A549 (cell line): ENCODE measurements at regions not wholly inside any gene's neighbourhood (a gene's known extent, or its start where the extent isn't known, plus 50 kb on each side); places are given as distances from the start of the nearest gene placed in this dataset.

Source experiments
- ATAC-seq, 2 experiments: fragments of 200-7000 bp in 1 of 2; fragments of >200 bp in 1 of 2; cut with Nextera tagmentation in 1 of 2; cut with Tn5 transposase in 1 of 2; 3 replicates each; pipeline versions ENCODE4 v1.8.0 to v1.9.1; 2018 to 2020; ENCODE audit warnings: mild to moderate bottlenecking in 1 of 2, moderate library complexity in 1 of 2
- CTCF ChIA-PET: fragments of 300-600 bp; sonication (Branson Sonifier 250); formaldehyde crosslinking; extraction: SDS; loops from one replicate; lab custom pipeline; 2021; ENCODE audit warnings: antibody characterized with exemption, inconsistent platforms; lab: Yijun Ruan, JAX
- POLR2A ChIA-PET: fragments of 350-600 bp; formaldehyde crosslinking; extraction: SDS; loops from one replicate; lab custom pipeline; 2021; ENCODE audit warnings: antibody characterized with exemption, inconsistent platforms; lab: Yijun Ruan, JAX
- DNase-seq, 2 experiments: peaks; one replicate each; pipeline versions ENCODE4 v3.0.0 to v3.0.0-alpha.2; 2011 to 2016; ENCODE audit warnings: low read depth in 1 of 2, low spot score in 1 of 2
- FAIRE-seq: peaks from 2 replicates; lab custom pipeline; 2011; peaks lifted over from hg19 to GRCh38; lab: Jason Lieb, UNC
- H3K27ac ChIP-seq, 2 experiments: fragments of >200 bp; sonication (Bioruptor Twin); formaldehyde crosslinking; 3 replicates each; pipeline ENCODE4 v1.5.1; 2016 to 2017
- H3K4me1 ChIP-seq: fragments of >200 bp; sonication (Bioruptor Twin); formaldehyde crosslinking; 3 replicates; pipeline ENCODE4 v1.6.1; 2016
- H3K4me2 ChIP-seq: fragments of >200 bp; sonication (Bioruptor Twin); formaldehyde crosslinking; 3 replicates; pipeline ENCODE4 v1.6.1; 2016
- H3K4me3 ChIP-seq: fragments of >200 bp; sonication (Bioruptor Twin); formaldehyde crosslinking; 3 replicates; pipeline ENCODE4 v1.5.1; 2016
- H3K9me3 ChIP-seq: fragments of >200 bp; sonication (Bioruptor Twin); formaldehyde crosslinking; 3 replicates; pipeline ENCODE4 v1.6.1; 2016
- CHD4 ChIP-seq: fragments of 200-600 bp; sonication (generic); IDR thresholded peaks from 2 replicates; pipeline ENCODE4 v1.6.1; 2016; ENCODE audit warnings: antibody characterized with exemption, mild to moderate bottlenecking, borderline replicate concordance
- CTCF ChIP-seq: fragments of >200 bp; sonication (Bioruptor Twin); formaldehyde crosslinking; IDR thresholded peaks from 3 replicates; pipeline ENCODE4 v1.5.1; 2016
- E2F6 ChIP-seq: IDR thresholded peaks from 2 replicates; pipeline ENCODE4 v1.6.1; 2012; ENCODE audit warnings: low read depth, borderline replicate concordance
- ELK1 ChIP-seq: fragments of 150-350 bp; IDR thresholded peaks from 2 replicates; pipeline ENCODE4 v1.6.1; 2014; ENCODE audit warnings: low read depth, mild to moderate bottlenecking, low read length
- ESRRA ChIP-seq: fragments of 150-350 bp; IDR thresholded peaks from 2 replicates; pipeline ENCODE4 v1.6.1; 2014; ENCODE audit warnings: mild to moderate bottlenecking, low read length, borderline replicate concordance
- FOSB ChIP-seq: fragments of 250-450 bp; sonication (Bioruptor Pico); IDR thresholded peaks from 2 replicates; pipeline ENCODE4 v1.5.0; 2020; ENCODE audit warnings: mild to moderate bottlenecking, moderate library complexity
- HEYL ChIP-seq: fragments of 250-450 bp; sonication (Bioruptor Pico); IDR thresholded peaks from 2 replicates; pipeline ENCODE4 v1.8.0; 2021; ENCODE audit warnings: mild to moderate bottlenecking, moderate library complexity
- HOXA7 ChIP-seq: fragments of 250-450 bp; sonication (Bioruptor Pico); IDR thresholded peaks from 2 replicates; pipeline ENCODE4 v1.5.0; 2020; ENCODE audit warnings: mild to moderate bottlenecking, moderate library complexity
- HOXB5 ChIP-seq: fragments of 250-450 bp; sonication (Bioruptor Pico); IDR thresholded peaks from 2 replicates; pipeline ENCODE4 v1.5.0; 2020; ENCODE audit warnings: mild to moderate bottlenecking, moderate library complexity
- KDM1A ChIP-seq: fragments of 200-600 bp; sonication (generic); IDR thresholded peaks from 2 replicates; pipeline ENCODE4 v1.6.1; 2016; ENCODE audit warnings: low read depth, mild to moderate bottlenecking
- KDM5A ChIP-seq: fragments of 200-600 bp; sonication (generic); IDR thresholded peaks from 2 replicates; pipeline ENCODE4 v1.6.1; 2016; ENCODE audit warnings: antibody characterized with exemption, mild to moderate bottlenecking
- MAFK ChIP-seq: fragments of 450-650 bp; IDR thresholded peaks from 2 replicates; pipeline ENCODE4 v1.6.1; 2014; ENCODE audit not compliant: partially characterized antibody
- MAZ ChIP-seq: fragments of 150-350 bp; IDR thresholded peaks from 2 replicates; pipeline ENCODE4 v1.6.1; 2014; ENCODE audit warnings: antibody characterized with exemption, low read depth, low read length, borderline replicate concordance
- NR3C1 ChIP-seq: fragments of >200 bp; sonication (Bioruptor Twin); formaldehyde crosslinking; IDR thresholded peaks from 3 replicates; pipeline ENCODE4 v1.6.1; 2017
- REST ChIP-seq: fragments of 200-600 bp; sonication (generic); IDR thresholded peaks from 2 replicates; pipeline ENCODE4 v1.6.1; 2016; ENCODE audit warnings: antibody characterized with exemption, mild to moderate bottlenecking, moderate library complexity
- RFX5 ChIP-seq: fragments of 450-650 bp; IDR thresholded peaks from 2 replicates; pipeline ENCODE4 v1.7.1; 2014; ENCODE audit warnings: antibody characterized with exemption, mild to moderate bottlenecking, moderate library complexity
- SMC3 ChIP-seq: fragments of >200 bp; sonication (Bioruptor Twin); formaldehyde crosslinking; IDR thresholded peaks from 3 replicates; pipeline ENCODE4 v1.6.1; 2018; ENCODE audit warnings: inconsistent platforms
- ZNF302 ChIP-seq: fragments of 250-450 bp; sonication (Bioruptor Pico); IDR thresholded peaks from 2 replicates; pipeline ENCODE4 v1.9.0; 2021; ENCODE audit warnings: inconsistent platforms, mild to moderate bottlenecking, moderate library complexity
- WGBS: methylation state at CpG from one replicate; pipeline ENCODE4 v1.1.6; 2017; ENCODE audit errors: missing lambda C conversion rate; 5-methylcytosine and 5-hydroxymethylcytosine counted together

GRCh38 chr10:29050081-29050480 lies 238.8 kb upstream of the LYZL1 start:
- FAIRE-seq (no peak), DNase-seq (no peak), ATAC-seq (no peak)
- CTCF ChIA-PET = interaction anchor here (1.3 to 2.8 kb wide), 2 partner anchors 10 to 14 kb away, joined by 3 to 9 read pairs; no protein-coding TSS in a partner anchor
- Histone ChIP-seq H3K9me3 (no peaks in the 10 kb centered on the region), H3K4me2 (no peak overlapping the region), H3K4me1 (no peaks in the 10 kb centered on the region), H3K4me3 (no peak overlapping the region), H3K27ac (no peak overlapping the region)
- TF ChIP-seq ZNF302 (CRISPR knock-in tag) = no peak
- WGBS = 77% methylated on average over 3 of the region's 3 CpGs
- POLR2A ChIA-PET = no interaction called here

GRCh38 chr10:29055101-29055500 lies 233.8 kb upstream of the LYZL1 start:
- CTCF ChIA-PET = interaction anchor here (1.0 to 1.5 kb wide), 2 partner anchors 71 to 252 kb away, joined by 4 to 7 read pairs; no protein-coding TSS in a partner anchor
- ATAC-seq = no peak
- POLR2A ChIA-PET = no interaction called here
- Histone ChIP-seq H3K4me2 (no peak overlapping the region), H3K27ac (no peak overlapping the region), H3K9me3 (no peaks in the 10 kb centered on the region), H3K4me1 (peaks cover 11% of the 10 kb centered on the region), H3K4me3 (no peak overlapping the region)
- 22% methylated on average over 2 of the region's 2 CpGs for WGBS
- TF ChIP-seq HEYL (CRISPR knock-in tag) = no peak
- TF ChIP-seq MAZ = no peak
- no peak for TF ChIP-seq SMC3
- no peak for TF ChIP-seq ELK1
- TF ChIP-seq CHD4 = no peak
- TF ChIP-seq E2F6 = no peak
- no peak for TF ChIP-seq NR3C1
- TF ChIP-seq CTCF = no peak
- TF ChIP-seq KDM5A = no peak
- no peak for TF ChIP-seq RFX5
- no peak for TF ChIP-seq MAFK
- no peak for TF ChIP-seq HOXB5 (CRISPR knock-in tag)
- no peak for TF ChIP-seq HOXA7 (CRISPR knock-in tag)
- no peak for TF ChIP-seq FOSB (CRISPR knock-in tag)
- no peak for TF ChIP-seq REST
- TF ChIP-seq KDM1A = no peak
- no peak for TF ChIP-seq ESRRA
- no peak for FAIRE-seq
- no peak for DNase-seq
